ENCODE measurements at regions not wholly inside any gene's neighbourhood (a gene's known extent, or its start where the extent isn't known, plus 50 kb on each side); places are given as distances from the start of the nearest gene placed in this dataset.

DNA sequence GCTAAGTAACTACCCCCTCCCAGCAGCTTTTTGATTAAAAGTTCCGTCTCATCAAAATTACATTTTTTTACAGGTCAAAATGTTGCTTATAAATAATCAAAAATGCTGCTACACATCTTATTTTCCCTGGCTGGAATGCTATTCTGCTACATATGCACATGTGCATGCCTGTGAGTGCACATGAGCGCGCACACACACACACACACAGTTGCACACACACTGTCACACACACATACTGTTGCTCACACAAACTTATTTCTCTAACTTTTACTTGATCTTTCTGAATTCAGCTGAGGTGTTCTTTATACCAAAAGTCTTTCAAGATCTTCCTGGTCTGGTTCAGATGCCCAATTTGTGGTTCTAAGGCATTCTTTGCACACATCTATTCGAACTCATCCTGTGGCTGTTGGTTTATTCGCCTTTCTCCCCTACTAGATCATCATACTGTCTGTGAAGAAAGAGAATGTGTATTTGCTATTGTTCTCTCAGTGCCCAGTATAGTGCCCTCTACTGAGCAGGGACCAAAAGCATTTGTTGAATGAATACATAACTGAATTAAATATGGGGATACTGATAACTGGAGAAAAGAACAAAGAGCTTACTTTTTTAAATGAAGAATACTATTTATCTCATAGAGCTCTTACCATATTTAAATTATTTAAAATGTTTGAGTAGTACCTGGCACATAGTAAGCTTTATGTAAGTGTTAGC, 68.1 kb upstream of the CCDC179 start:
- peak; percentile 31 for TF ChIP-seq CTCF (conservative IDR thresholded peaks at IDR 0.05; ENCODE audit: low read depth, low read length)
- TF ChIP-seq EZH2 (IDR thresholded peaks at IDR 0.05; ENCODE audit: borderline replicate concordance, low read depth, low read length, poor library complexity, severe bottlenecking): no peak
